Heart right ventricle (tissue), 16 donors: ENCODE measurements at regions not wholly inside any gene's neighbourhood (a gene's known extent, or its start where the extent isn't known, plus 50 kb on each side); places are given as distances from the start of the nearest gene placed in this dataset.
"Not testable (repeated sequence)": the region's sequence is repeated elsewhere in the genome, so short reads cannot be mapped to it uniquely, and the experiment has no call there.

ENCODE experiments used
- ATAC-seq, 8 donors: fragments of 200-7000 bp; cut with Tn5 transposase; one replicate each; pipeline ENCODE4 v1.9.1; 2020; ENCODE audit warnings: mild to moderate bottlenecking in 8 of 8, moderate library complexity in 8 of 8, moderate number of reproducible peaks in 1 of 8
- DNase-seq, 2 donors: peaks; one replicate each; pipeline ENCODE4 v3.0.0-alpha.2; 2020
- H3K27ac ChIP-seq, 10 donors: fragments of 200-600 bp; sonication (generic) in 2 of 10; one replicate each; pipeline versions ENCODE4 v1.5.0 to v1.8.0; 2020 to 2022; ENCODE audit warnings: mild to moderate bottlenecking in 3 of 10
- H3K27me3 ChIP-seq, 7 donors: fragments of 200-600 bp; one replicate each; pipeline ENCODE4 v1.8.0; 2021 to 2022; ENCODE audit warnings: mild to moderate bottlenecking in 2 of 7
- H3K36me3 ChIP-seq, 9 donors: fragments of 200-600 bp; sonication (generic) in 1 of 9; one replicate each; pipeline versions ENCODE4 v1.5.0 to v1.8.0; 2020 to 2022; ENCODE audit warnings: mild to moderate bottlenecking in 2 of 9
- H3K4me1 ChIP-seq, 9 donors: fragments of 200-600 bp; sonication (generic) in 1 of 9; one replicate each; pipeline versions ENCODE4 v1.5.0 to v1.8.0; 2020 to 2022; ENCODE audit warnings: mild to moderate bottlenecking in 4 of 9
- H3K4me3 ChIP-seq, 10 donors: fragments of 200-600 bp; sonication (generic) in 2 of 10; one replicate each; pipeline versions ENCODE4 v1.5.0 to v1.8.0; 2020 to 2022; ENCODE audit warnings: mild to moderate bottlenecking in 7 of 10, moderate library complexity in 2 of 10
- H3K9me3 ChIP-seq, 11 donors: fragments of 200-600 bp in 10 of 11; sonication (generic) in 2 of 11; one replicate each; pipeline versions ENCODE4 v1.5.0 to v1.8.0; 2013 to 2022; ENCODE audit warnings: mild to moderate bottlenecking in 2 of 11, control low read depth in 1 of 11, moderate library complexity in 1 of 11
- WGBS, 2 donors: extraction: QIAGEN DNeasy Blood & Tissue Kit; methylation state at CpG; one replicate each; pipeline ENCODE4 v1.1.7; 2013; ENCODE audit warnings: inconsistent platforms in 1 of 2; 5-methylcytosine and 5-hydroxymethylcytosine counted together
- intact Hi-C, 10 donors: fragments of 100-400 bp; cut with DNase I; formaldehyde crosslinking; loops; one replicate each; pipeline versions ENCODE4 v1.11.1 to v1.14.2; 2022
- TF ChIP-seq, protein P1 (sequence below), 9 donors: fragments of 200-600 bp; sonication (generic) in 2 of 9; IDR thresholded peaks; one replicate each; pipeline versions ENCODE4 v1.5.0 to v1.8.0; 2021 to 2022; ENCODE audit warnings: antibody characterized with exemption in 9 of 9, mild to moderate bottlenecking in 5 of 9, moderate library complexity in 1 of 9
- donor health status: Arrhythmogenic right ventricular cardiomyopathy.
- donor health status: ischemic (EF 13 %, LVEDD 7.1; RV severe dilation, severe dysfunction).
- donor health status: healthy with polysubstance abuse.
- donor health status: DM: no; HTN: yes; CAD: no.
- donor health status: DM: no; HTN: no; CAD: no.
- donor health status: ischemic (EF 25% LVEDD 6.9; RV normal size, moderate dysfunction).
- donor health status: ischemic (EF 25% LVEDD 5.7; RV mildly dilated, moderate dysfunction).
- donor health status: healthy.
- donor health status: DM: yes; HTN: yes; CAD: no.
- donor health status: Ischemic cardiomyopathy.
- donor health status: ischemic (EF 35%, LVEDD 5.7; RV mildly dilated, moderate dysfunction).
- donor health status: nonischemic (EF 11% LVEDD 7.7; RV severe dilation, severe dysfunction).
- donor health status: DM: yes; HTN: yes; CAD: no.
- donor health status: PGD.
- donor health status: ischemic (EF 29% LVEDD 5.4; RV normal size, mild dysfunction).
- donor health status: nonischemic (EF 23%, LVEDD 6.1; RV moderate dilation, normal function).

DNA sequence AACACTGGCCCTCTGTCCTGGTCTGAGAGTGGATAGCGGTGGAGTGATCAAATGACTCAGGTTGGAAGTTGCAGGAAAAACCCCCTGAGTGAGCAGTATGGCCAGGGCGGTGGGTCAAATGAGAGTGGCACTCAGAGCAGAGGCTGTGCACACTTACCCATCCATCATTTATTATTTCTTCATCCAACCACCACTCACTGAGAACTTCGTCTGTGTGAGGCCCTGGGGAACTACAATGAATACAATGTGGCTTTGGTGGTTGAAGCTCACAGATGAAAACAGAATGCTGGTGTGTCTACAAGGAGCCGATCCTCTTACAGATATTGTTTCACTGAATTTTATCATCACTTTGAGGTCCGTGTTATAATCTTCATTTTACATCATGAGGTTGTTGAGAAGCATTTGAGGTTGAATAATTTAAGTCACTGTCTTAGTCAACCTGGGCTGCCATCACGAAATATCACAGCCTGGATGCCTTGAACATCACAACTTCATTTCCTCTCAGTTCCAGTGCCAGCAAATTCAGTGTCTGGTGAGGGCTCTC, 73.4 kb upstream of the ID2 start:
- DNase-seq (no peak), ATAC-seq (peak in 1 of 8 donors; percentile 29)
- H3K27ac ChIP-seq: no peak overlapping the region
- H3K4me3 ChIP-seq: no peak overlapping the region
- no peaks in the 10 kb centered on the region for H3K36me3 ChIP-seq
- H3K27me3 ChIP-seq: no peaks in the 10 kb centered on the region
- WGBS, 2 donors: 92 to 97% methylated on average over 6 of the region's 6 CpGs
- TF ChIP-seq, protein P1, sequence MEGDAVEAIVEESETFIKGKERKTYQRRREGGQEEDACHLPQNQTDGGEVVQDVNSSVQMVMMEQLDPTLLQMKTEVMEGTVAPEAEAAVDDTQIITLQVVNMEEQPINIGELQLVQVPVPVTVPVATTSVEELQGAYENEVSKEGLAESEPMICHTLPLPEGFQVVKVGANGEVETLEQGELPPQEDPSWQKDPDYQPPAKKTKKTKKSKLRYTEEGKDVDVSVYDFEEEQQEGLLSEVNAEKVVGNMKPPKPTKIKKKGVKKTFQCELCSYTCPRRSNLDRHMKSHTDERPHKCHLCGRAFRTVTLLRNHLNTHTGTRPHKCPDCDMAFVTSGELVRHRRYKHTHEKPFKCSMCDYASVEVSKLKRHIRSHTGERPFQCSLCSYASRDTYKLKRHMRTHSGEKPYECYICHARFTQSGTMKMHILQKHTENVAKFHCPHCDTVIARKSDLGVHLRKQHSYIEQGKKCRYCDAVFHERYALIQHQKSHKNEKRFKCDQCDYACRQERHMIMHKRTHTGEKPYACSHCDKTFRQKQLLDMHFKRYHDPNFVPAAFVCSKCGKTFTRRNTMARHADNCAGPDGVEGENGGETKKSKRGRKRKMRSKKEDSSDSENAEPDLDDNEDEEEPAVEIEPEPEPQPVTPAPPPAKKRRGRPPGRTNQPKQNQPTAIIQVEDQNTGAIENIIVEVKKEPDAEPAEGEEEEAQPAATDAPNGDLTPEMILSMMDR (IDR thresholded peaks at IDR 0.05): no peak
- peaks cover 0 to 19% (median 0%) of the 10 kb centered on the region in 9 donors for H3K4me1 ChIP-seq
- no peaks in the 10 kb centered on the region for H3K9me3 ChIP-seq
- intact Hi-C loops: no loop called here

DNA sequence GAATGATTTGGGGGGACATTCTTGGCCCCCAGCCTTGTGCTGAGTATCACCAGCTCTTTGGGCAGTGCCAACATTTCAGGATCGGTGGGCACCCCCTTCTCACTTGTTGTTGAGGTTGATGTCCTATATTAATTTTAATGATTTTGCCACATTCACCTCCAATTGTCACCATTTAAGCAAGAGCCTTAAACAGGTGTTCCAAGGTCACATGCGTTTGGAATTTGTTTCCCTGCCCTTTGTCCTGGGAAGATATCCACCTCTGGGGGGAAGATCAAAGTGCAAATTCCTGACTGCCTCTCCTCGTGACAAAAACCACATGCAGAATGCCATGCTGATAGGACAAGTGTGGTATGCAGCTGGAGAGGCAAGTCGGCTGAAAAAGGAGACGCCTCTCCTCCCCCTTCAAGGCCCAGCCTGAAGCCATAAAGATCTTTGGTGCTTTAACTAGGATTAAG, 72.5 kb upstream of the ID2 start:
- Histone ChIP-seq H3K4me1 (peaks cover 0 to 20% (median 0%) of the 10 kb centered on the region in 9 donors), H3K36me3 (no peaks in the 10 kb centered on the region), H3K9me3 (peaks cover 0 to 1% (median 0%) of the 10 kb centered on the region in 11 donors), H3K27ac (no peak overlapping the region), H3K27me3 (no peaks in the 10 kb centered on the region), H3K4me3 (no peak overlapping the region)
- WGBS, 2 donors: 40 to 53% methylated on average over 5 of the region's 5 CpGs
- ATAC-seq (peak in 6 of 8 donors; percentile 45 to 85 (median 60)), DNase-seq (no peak)
- intact Hi-C loops: no loop called here
- TF ChIP-seq, protein P1 (IDR thresholded peaks at IDR 0.05): no peak

DNA sequence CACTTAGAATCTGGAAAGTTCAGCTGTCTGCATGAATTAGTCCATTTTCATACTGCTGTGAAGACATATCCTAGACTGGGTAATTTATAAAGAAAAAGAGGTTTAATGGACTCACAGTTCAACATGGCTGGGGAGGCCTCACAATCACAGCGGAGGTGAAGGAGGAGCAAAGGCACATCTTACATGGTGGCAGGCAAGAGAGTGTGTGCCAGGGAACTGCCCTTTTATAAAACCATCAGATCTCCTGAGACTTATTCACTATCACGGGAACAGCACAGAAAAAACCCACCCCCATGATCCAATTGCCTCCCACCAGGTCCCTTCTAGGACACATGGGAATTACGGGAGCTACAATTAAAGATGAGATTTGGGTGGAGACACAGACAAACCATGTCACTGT, 71.1 kb upstream of the ID2 start:
- H3K4me1 ChIP-seq: peaks cover 0 to 34% (median 5%) of the 10 kb centered on the region in 9 donors
- H3K4me3 ChIP-seq, H3K9me3 ChIP-seq, intact Hi-C loops, H3K36me3 ChIP-seq, H3K27me3 ChIP-seq, ATAC-seq, H3K27ac ChIP-seq, DNase-seq: not testable (repeated sequence)
- 56 to 72% methylated on average over 3 of the region's 3 CpGs for WGBS, 2 donors

DNA sequence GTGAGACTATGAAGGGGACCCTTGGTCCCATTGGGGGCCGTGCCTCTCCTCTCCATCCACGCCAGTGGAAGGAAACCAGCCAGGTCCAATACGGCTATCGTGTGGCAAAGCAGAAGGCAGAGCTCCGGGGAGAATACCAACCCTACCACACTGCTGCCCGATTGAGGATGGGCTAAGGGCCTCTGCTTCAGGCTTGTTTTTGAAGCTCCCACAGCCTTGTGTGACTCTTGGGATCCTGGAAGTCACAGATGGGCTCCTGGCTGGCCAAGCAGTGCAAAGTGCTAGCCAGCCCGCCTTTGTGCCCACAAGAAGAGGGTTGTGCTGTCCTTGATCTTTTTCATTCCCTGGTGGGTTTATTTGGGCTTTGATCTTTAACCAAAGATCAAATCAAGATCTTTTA, 70.6 kb upstream of the ID2 start:
- WGBS, 2 donors: 90 to 98% methylated on average over 7 of the region's 7 CpGs

DNA sequence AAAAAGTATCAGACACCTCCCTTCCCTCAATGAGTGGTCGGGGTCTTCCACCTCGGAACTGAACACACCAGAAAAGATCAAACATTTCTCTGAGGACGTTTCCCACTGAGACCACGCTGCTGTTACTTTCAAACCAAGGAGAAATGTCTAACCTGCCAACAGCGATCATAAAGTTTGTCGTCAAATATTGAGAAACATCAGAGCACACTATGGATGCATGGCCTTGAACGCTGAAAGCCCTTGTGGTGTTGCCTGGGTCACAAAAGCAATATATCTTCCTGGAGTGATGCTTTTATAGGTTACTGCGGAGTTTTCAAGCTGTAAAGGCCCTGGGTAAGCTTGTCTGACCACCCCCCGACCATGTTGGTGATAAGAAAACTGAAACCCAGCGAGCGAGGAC, 70.2 kb upstream of the ID2 start:
- H3K9me3 ChIP-seq: peaks cover 0 to 4% (median 0%) of the 10 kb centered on the region in 11 donors
- intact Hi-C loops: no loop called here
- DNase-seq (no peak), ATAC-seq (no peak)
- TF ChIP-seq, protein P1 (IDR thresholded peaks at IDR 0.05): no peak
- no peak overlapping the region for H3K27ac ChIP-seq
- no peaks in the 10 kb centered on the region for H3K36me3 ChIP-seq
- H3K4me3 ChIP-seq: no peak overlapping the region
- no peaks in the 10 kb centered on the region for H3K27me3 ChIP-seq
- H3K4me1 ChIP-seq: peaks cover 0 to 38% (median 5%) of the 10 kb centered on the region in 9 donors
- 92 to 93% methylated on average over 11 of the region's 11 CpGs for whole genome bisulfite sequencing, 2 donors

More for the DNA sequence above, 70.6 kb upstream of the ID2 start:
- H3K9me3 ChIP-seq: peaks cover 0 to 4% (median 0%) of the 10 kb centered on the region in 11 donors
- H3K4me1 ChIP-seq: peaks cover 0 to 38% (median 5%) of the 10 kb centered on the region in 9 donors
- no peak overlapping the region for H3K27ac ChIP-seq
- TF ChIP-seq, protein P1 (IDR thresholded peaks at IDR 0.05): no peak
- H3K4me3 ChIP-seq: no peak overlapping the region
- ATAC-seq: no peak
- H3K36me3 ChIP-seq: no peaks in the 10 kb centered on the region
- no peak for DNase-seq
- H3K27me3 ChIP-seq: no peaks in the 10 kb centered on the region
- intact Hi-C loops: no loop called here
